ENCODE measurements at regions not wholly inside any gene's neighbourhood (a gene's known extent, or its start where the extent isn't known, plus 50 kb on each side); places are given as distances from the start of the nearest gene placed in this dataset.

DNA sequence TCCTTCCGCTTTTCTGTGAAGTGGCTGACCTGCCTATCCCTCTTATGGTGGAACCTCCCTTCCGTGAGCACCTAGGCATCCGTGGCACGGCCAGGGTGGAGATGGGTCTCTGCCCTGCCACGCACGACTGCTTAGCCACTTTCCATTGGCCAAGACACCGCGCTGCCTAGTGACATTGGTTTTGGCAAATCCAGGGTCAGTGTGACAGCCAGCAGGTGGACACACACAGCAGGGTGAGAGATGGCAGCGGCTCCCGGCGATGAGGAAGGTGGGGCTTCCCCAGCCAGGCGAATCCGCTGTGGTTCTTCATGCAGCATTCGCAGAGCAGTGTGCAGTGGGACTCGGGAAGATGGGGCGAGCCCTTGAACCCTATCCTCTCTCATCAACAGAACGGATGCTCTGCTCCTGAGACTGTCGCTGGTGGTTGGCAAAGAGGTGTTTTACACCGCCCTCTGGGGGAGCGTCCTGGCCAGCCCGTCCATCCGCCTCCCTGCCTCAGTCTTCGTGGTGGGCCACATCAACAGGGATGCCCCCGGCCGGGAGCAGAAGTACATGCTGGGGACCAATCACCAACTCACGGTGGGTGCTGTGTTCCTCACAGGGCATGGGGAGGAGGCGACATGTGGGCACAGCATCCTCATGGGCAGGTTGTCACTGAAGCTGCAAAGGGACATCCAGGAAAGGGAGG is 51.8 kb downstream of the DOP1B start:
- TF ChIP-seq, protein P1, sequence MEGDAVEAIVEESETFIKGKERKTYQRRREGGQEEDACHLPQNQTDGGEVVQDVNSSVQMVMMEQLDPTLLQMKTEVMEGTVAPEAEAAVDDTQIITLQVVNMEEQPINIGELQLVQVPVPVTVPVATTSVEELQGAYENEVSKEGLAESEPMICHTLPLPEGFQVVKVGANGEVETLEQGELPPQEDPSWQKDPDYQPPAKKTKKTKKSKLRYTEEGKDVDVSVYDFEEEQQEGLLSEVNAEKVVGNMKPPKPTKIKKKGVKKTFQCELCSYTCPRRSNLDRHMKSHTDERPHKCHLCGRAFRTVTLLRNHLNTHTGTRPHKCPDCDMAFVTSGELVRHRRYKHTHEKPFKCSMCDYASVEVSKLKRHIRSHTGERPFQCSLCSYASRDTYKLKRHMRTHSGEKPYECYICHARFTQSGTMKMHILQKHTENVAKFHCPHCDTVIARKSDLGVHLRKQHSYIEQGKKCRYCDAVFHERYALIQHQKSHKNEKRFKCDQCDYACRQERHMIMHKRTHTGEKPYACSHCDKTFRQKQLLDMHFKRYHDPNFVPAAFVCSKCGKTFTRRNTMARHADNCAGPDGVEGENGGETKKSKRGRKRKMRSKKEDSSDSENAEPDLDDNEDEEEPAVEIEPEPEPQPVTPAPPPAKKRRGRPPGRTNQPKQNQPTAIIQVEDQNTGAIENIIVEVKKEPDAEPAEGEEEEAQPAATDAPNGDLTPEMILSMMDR (conservative IDR thresholded peaks at IDR 0.05; ENCODE audit: low read depth, low read length), result no peak
- no peak for TF ChIP-seq EZH2 (IDR thresholded peaks at IDR 0.05; ENCODE audit: borderline replicate concordance, low read depth, low read length, poor library complexity, severe bottlenecking)

All from A673 (cell line).